Chondrocyte (in vitro differentiated cells): ENCODE measurements at regions not wholly inside any gene's neighbourhood (a gene's known extent, or its start where the extent isn't known, plus 50 kb on each side); places are given as distances from the start of the nearest gene placed in this dataset.

Source experiments
- DNase-seq: peaks from one replicate; pipeline ENCODE4 v3.0.0; 2021; ENCODE audit warnings: mixed read lengths, low spot score
- H3K27ac Mint-ChIP-seq: one replicate; pipeline ENCODE4 v1.8.0; 2021; ENCODE audit warnings: mild to moderate bottlenecking, moderate library complexity, mixed read lengths; ENCODE audit not compliant: unreplicated experiment
- H3K27me3 Mint-ChIP-seq: 2 replicates; pipeline ENCODE4 v1.8.0; 2021; ENCODE audit warnings: low read depth, mixed read lengths
- H3K36me3 Mint-ChIP-seq: 2 replicates; pipeline ENCODE4 v1.8.0; 2021; ENCODE audit warnings: low read depth, mixed read lengths
- H3K4me1 Mint-ChIP-seq: 2 replicates; pipeline ENCODE4 v1.8.0; 2021; ENCODE audit warnings: low read depth, mild to moderate bottlenecking, mixed read lengths
- H3K4me3 Mint-ChIP-seq: one replicate; pipeline ENCODE4 v1.8.0; 2021; ENCODE audit warnings: mild to moderate bottlenecking, moderate library complexity, mixed read lengths; ENCODE audit not compliant: unreplicated experiment
- H3K9me3 Mint-ChIP-seq: 2 replicates; pipeline ENCODE4 v1.8.0; 2021; ENCODE audit warnings: low read depth, mixed read lengths
- CTCF ChIP-seq: fragments of 200-600 bp; sonication (generic); IDR thresholded peaks from 2 replicates; pipeline ENCODE4 v1.5.0; 2021; ENCODE audit warnings: antibody characterized with exemption, mild to moderate bottlenecking, moderate library complexity

GRCh38 chr3:118207271-118207670 is 827.4 kb downstream of the IGSF11 start:
- no peak for TF ChIP-seq CTCF
- H3K4me1 Mint-ChIP-seq: no peaks in the 10 kb centered on the region
- no peaks in the 10 kb centered on the region for H3K27me3 Mint-ChIP-seq
- peaks cover 8% of the 10 kb centered on the region for H3K9me3 Mint-ChIP-seq
- DNase-seq: no peak
- no peaks in the 10 kb centered on the region for H3K36me3 Mint-ChIP-seq
- no peak overlapping the region for H3K4me3 Mint-ChIP-seq
- H3K27ac Mint-ChIP-seq: no peak overlapping the region

- TF ChIP-seq CTCF: no peak
- Mint-ChIP-seq H3K27ac (no peak overlapping the region), H3K4me3 (no peak overlapping the region), H3K9me3 (peaks cover under 1% of the 10 kb centered on the region), H3K4me1 (no peaks in the 10 kb centered on the region), H3K27me3 (no peaks in the 10 kb centered on the region), H3K36me3 (no peaks in the 10 kb centered on the region)
- no peak for DNase-seq
Observed at GRCh38 chr3:118208642-118209041, 826.0 kb downstream of the IGSF11 start.

- no peaks in the 10 kb centered on the region for H3K36me3 Mint-ChIP-seq
- TF ChIP-seq CTCF: no peak
- H3K4me1 Mint-ChIP-seq: no peaks in the 10 kb centered on the region
- H3K4me3 Mint-ChIP-seq: no peak overlapping the region
- H3K27ac Mint-ChIP-seq: no peak overlapping the region
- peaks cover 2% of the 10 kb centered on the region for H3K27me3 Mint-ChIP-seq
- no peaks in the 10 kb centered on the region for H3K9me3 Mint-ChIP-seq
- no peak for DNase-seq
Observed at GRCh38 chr3:118213892-118214291, 820.8 kb downstream of the IGSF11 start.

- no peak for DNase-seq
- Mint-ChIP-seq H3K9me3 (peaks cover 15% of the 10 kb centered on the region), H3K4me3 (no peak overlapping the region), H3K27ac (no peak overlapping the region), H3K36me3 (no peaks in the 10 kb centered on the region), H3K27me3 (no peaks in the 10 kb centered on the region), H3K4me1 (no peaks in the 10 kb centered on the region)
- no peak for TF ChIP-seq CTCF
Observed at GRCh38 chr3:118226206-118226605, 808.4 kb downstream of the IGSF11 start.

- Mint-ChIP-seq H3K36me3 (no peaks in the 10 kb centered on the region), H3K4me1 (no peaks in the 10 kb centered on the region), H3K9me3 (peaks cover 6% of the 10 kb centered on the region), H3K27me3 (no peaks in the 10 kb centered on the region), H3K27ac (no peak overlapping the region), H3K4me3 (no peak overlapping the region)
- no peak for DNase-seq
- no peak for TF ChIP-seq CTCF
Observed at GRCh38 chr3:118227191-118227590, 807.5 kb downstream of the IGSF11 start.
